SU-DHL-6 (cell line): ENCODE measurements at regions not wholly inside any gene's neighbourhood (a gene's known extent, or its start where the extent isn't known, plus 50 kb on each side); places are given as distances from the start of the nearest gene placed in this dataset.

ENCODE experiments used
- H2AFZ ChIP-seq: fragments of 200-600 bp; sonication (generic); 2 replicates; pipeline ENCODE4 v1.6.1; 2014; ENCODE audit warnings: low read depth, mild to moderate bottlenecking, moderate library complexity, mixed read lengths, antibody characterized with exemption, low read length; ENCODE audit not compliant: severe bottlenecking
- H3F3A ChIP-seq: fragments of 200-600 bp; shearing (Covaris generic); 2 replicates; pipeline ENCODE4 v1.6.0; 2016; ENCODE audit warnings: antibody characterized with exemption, mild to moderate bottlenecking; ENCODE audit not compliant: insufficient read depth
- H3K27ac ChIP-seq: fragments of 200-600 bp; sonication (generic); 2 replicates; pipeline ENCODE4 v1.5.1; 2016; ENCODE audit warnings: low read depth, mild to moderate bottlenecking, low read length, moderate library complexity, mixed read lengths
- H3K27me3 ChIP-seq: fragments of 200-600 bp; sonication (generic), shearing (Covaris generic); 2 replicates; pipeline ENCODE4 v1.6.0; 2014; ENCODE audit warnings: mild to moderate bottlenecking, low read length
- H3K36me3 ChIP-seq: fragments of 200-600 bp; sonication (generic); 2 replicates; pipeline ENCODE4 v1.6.1; 2014; ENCODE audit warnings: mild to moderate bottlenecking, low read length, mixed read lengths
- H3K4me2 ChIP-seq: fragments of 300-600, 200-600 bp; shearing (Covaris generic), sonication (generic); 2 replicates; pipeline ENCODE4 v1.6.0; 2014; ENCODE audit warnings: low read length, low read depth, mild to moderate bottlenecking; ENCODE audit not compliant: poor library complexity, severe bottlenecking
- H3K4me3 ChIP-seq: fragments of 200-600 bp; sonication (generic); 2 replicates; pipeline ENCODE4 v1.5.1; 2014; ENCODE audit warnings: antibody characterized with exemption, low read length, mild to moderate bottlenecking, mixed read lengths; ENCODE audit not compliant: insufficient read depth, poor library complexity, severe bottlenecking
- H3K79me2 ChIP-seq: fragments of 200-600 bp; sonication (generic); 2 replicates; pipeline ENCODE4 v1.6.1; 2014; ENCODE audit warnings: mild to moderate bottlenecking, low read length, moderate library complexity; ENCODE audit not compliant: insufficient read depth
- H3K9ac ChIP-seq: fragments of 200-600 bp; sonication (generic); 2 replicates; pipeline ENCODE4 v1.7.0; 2014; ENCODE audit warnings: mild to moderate bottlenecking, low read length
- H3K9me2 ChIP-seq: fragments of 200-600 bp; sonication (generic); replicated peaks from 2 replicates; pipeline ENCODE4 v1.6.1; 2014; ENCODE audit warnings: low read length; ENCODE audit not compliant: insufficient read depth
- H3K9me3 ChIP-seq: fragments of 200-600 bp; sonication (generic); 2 replicates; pipeline ENCODE4 v1.6.1; 2014; ENCODE audit warnings: low read length, mixed read lengths; ENCODE audit not compliant: insufficient read depth
- H4K20me1 ChIP-seq: fragments of 200-600 bp; sonication (generic); 2 replicates; pipeline ENCODE4 v1.6.1; 2014; ENCODE audit warnings: low read depth, mild to moderate bottlenecking, antibody characterized with exemption, low read length, moderate library complexity, mixed read lengths
- CTCF ChIP-seq: fragments of 200-600 bp; sonication (generic); IDR thresholded peaks from one replicate; pipeline ENCODE4 v1.5.1; 2017; ENCODE audit warnings: antibody characterized with exemption, mild to moderate bottlenecking, low read length, moderate library complexity; ENCODE audit not compliant: insufficient read depth, poor library complexity, severe bottlenecking
- EZH2phosphoT487 ChIP-seq: fragments of 200-600 bp; sonication (generic), shearing (Covaris generic); conservative IDR thresholded peaks from 2 replicates; pipeline ENCODE4 v1.6.1; 2018; ENCODE audit warnings: mild to moderate bottlenecking, antibody characterized with exemption, low read length, moderate library complexity, mixed read lengths

GRCh38 chr14:34203251-34203722 lies 252.4 kb upstream of the EGLN3 start:
- Histone ChIP-seq H3K27ac (no peak overlapping the region), H4K20me1 (no peaks in the 10 kb centered on the region), H3K4me2 (no peak overlapping the region), H2AFZ (no peak overlapping the region), H3K9ac (no peak overlapping the region), H3K27me3 (no peaks in the 10 kb centered on the region), H3K9me3 (no peaks in the 10 kb centered on the region), H3K36me3 (no peaks in the 10 kb centered on the region), H3K9me2 (no peaks in the 10 kb centered on the region), H3K4me3 (no peak overlapping the region), H3F3A (no peaks in the 10 kb centered on the region), H3K79me2 (no peaks in the 10 kb centered on the region)
- TF ChIP-seq CTCF (no peak), EZH2phosphoT487 (no peak)

DNA sequence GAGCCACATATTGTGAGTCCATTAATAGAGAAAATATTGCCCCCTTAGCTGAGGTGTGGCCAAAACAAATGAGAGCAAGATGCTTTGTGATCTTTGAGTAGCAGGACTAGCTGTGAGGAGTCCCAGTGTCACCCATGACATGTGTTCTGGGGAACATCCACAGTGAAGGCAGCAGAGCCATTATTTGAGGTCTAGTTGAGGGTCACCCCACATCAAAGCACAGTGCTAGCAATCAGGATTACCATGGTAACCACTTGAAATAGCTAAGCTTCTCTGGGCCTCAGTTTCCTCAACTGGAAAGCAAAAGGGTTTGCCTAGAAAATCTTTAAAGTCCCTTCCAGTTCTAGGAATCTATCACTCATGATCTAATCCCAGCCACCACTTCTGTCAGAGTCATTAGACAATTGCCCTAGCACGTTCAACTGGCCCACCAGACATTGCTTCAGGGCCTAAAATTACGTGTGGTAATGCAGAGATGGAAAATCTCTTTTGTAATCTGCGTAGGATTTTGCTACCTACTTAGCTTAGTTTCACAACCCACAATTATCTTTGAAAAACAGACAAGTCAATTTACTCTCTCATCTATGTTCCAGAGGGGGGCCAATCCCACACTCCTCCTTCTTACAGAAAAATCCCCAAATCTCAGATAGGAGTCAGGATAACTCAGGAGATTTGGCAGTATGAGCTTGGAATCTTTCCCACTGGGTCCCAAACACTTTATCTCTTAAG lies 251.2 kb upstream of the EGLN3 start:
- H3K79me2 ChIP-seq: no peaks in the 10 kb centered on the region
- no peaks in the 10 kb centered on the region for H3K9me3 ChIP-seq
- H3F3A ChIP-seq: no peaks in the 10 kb centered on the region
- H3K4me2 ChIP-seq: no peak overlapping the region
- H3K27me3 ChIP-seq: no peaks in the 10 kb centered on the region
- no peaks in the 10 kb centered on the region for H3K9me2 ChIP-seq
- no peaks in the 10 kb centered on the region for H3K36me3 ChIP-seq
- no peak overlapping the region for H3K4me3 ChIP-seq
- TF ChIP-seq EZH2phosphoT487 (no peak), CTCF (no peak)
- H4K20me1 ChIP-seq: no peaks in the 10 kb centered on the region
- H3K27ac ChIP-seq: no peak overlapping the region
- no peak overlapping the region for H3K9ac ChIP-seq
- no peak overlapping the region for H2AFZ ChIP-seq

GRCh38 chr14:34199585-34199984 lies 248.7 kb upstream of the EGLN3 start:
- no peak overlapping the region for H3K9ac ChIP-seq
- H3K4me2 ChIP-seq: no peak overlapping the region
- H3K27ac ChIP-seq: no peak overlapping the region
- H3K36me3 ChIP-seq: no peaks in the 10 kb centered on the region
- H3K9me3 ChIP-seq: no peaks in the 10 kb centered on the region
- H3K9me2 ChIP-seq: no peaks in the 10 kb centered on the region
- H3K4me3 ChIP-seq: no peak overlapping the region
- no peaks in the 10 kb centered on the region for H3F3A ChIP-seq
- H3K79me2 ChIP-seq: no peaks in the 10 kb centered on the region
- no peaks in the 10 kb centered on the region for H4K20me1 ChIP-seq
- TF ChIP-seq EZH2phosphoT487 (no peak), CTCF (no peak)
- H3K27me3 ChIP-seq: no peaks in the 10 kb centered on the region
- H2AFZ ChIP-seq: no peak overlapping the region
